ENCODE measurements at regions not wholly inside any gene's neighbourhood (a gene's known extent, or its start where the extent isn't known, plus 50 kb on each side); places are given as distances from the start of the nearest gene placed in this dataset.
"Not testable (repeated sequence)": the region's sequence is repeated elsewhere in the genome, so short reads cannot be mapped to it uniquely, and the experiment has no call there.

DNA sequence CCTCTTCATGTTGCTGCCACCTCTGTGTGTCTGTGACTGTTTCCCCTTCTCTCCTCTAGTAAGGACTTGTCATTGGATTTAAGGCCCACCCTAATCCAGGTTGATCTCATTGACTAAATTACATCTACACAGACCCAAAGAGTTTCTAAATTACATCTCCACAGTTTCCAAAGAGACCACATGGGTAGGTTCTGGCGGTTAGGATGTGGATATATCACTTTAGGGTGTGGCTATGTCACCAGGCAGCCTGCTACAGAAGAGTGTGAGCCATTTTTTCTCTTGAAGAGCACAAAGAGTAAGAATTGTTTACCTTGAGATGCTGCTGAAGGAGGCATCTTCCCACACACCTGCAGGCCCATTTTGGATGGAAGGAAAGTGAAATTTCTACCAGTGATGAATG, 128.6 kb downstream of the LAT start:
- TF ChIP-seq, protein P1, sequence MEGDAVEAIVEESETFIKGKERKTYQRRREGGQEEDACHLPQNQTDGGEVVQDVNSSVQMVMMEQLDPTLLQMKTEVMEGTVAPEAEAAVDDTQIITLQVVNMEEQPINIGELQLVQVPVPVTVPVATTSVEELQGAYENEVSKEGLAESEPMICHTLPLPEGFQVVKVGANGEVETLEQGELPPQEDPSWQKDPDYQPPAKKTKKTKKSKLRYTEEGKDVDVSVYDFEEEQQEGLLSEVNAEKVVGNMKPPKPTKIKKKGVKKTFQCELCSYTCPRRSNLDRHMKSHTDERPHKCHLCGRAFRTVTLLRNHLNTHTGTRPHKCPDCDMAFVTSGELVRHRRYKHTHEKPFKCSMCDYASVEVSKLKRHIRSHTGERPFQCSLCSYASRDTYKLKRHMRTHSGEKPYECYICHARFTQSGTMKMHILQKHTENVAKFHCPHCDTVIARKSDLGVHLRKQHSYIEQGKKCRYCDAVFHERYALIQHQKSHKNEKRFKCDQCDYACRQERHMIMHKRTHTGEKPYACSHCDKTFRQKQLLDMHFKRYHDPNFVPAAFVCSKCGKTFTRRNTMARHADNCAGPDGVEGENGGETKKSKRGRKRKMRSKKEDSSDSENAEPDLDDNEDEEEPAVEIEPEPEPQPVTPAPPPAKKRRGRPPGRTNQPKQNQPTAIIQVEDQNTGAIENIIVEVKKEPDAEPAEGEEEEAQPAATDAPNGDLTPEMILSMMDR (IDR thresholded peaks at IDR 0.05) = not testable (repeated sequence)
- not testable (repeated sequence) for TF ChIP-seq POLR2AphosphoS5, POLR2A (IDR thresholded peaks at IDR 0.05)

Data from transverse colon (tissue), 4 donors.